KMS-11 (cell line): ENCODE measurements at regions not wholly inside any gene's neighbourhood (a gene's known extent, or its start where the extent isn't known, plus 50 kb on each side); places are given as distances from the start of the nearest gene placed in this dataset.

Experiments used
- H2AFZ ChIP-seq: fragments of 200-600 bp; sonication (generic); 2 replicates; pipeline ENCODE4 v1.6.1; 2016; ENCODE audit warnings: antibody characterized with exemption, mixed run types, low read depth
- H3K27ac ChIP-seq: fragments of 200-600 bp; sonication (generic); 2 replicates; pipeline ENCODE4 v1.6.1; 2016; ENCODE audit warnings: mild to moderate bottlenecking, mixed run types
- H3K27me3 ChIP-seq: fragments of 200-600 bp; sonication (generic); 2 replicates; pipeline ENCODE4 v1.6.1; 2017; ENCODE audit warnings: mild to moderate bottlenecking, low read depth, mixed run types, moderate library complexity; ENCODE audit not compliant: insufficient read depth
- H3K36me3 ChIP-seq: fragments of 200-600 bp; sonication (generic); 2 replicates; pipeline ENCODE4 v1.6.1; 2017; ENCODE audit warnings: mild to moderate bottlenecking, mixed run types; ENCODE audit not compliant: insufficient read depth
- H3K4me1 ChIP-seq: fragments of 200-600 bp; sonication (generic); 2 replicates; pipeline ENCODE4 v1.6.1; 2016; ENCODE audit warnings: mild to moderate bottlenecking, low read depth, mixed run types; ENCODE audit not compliant: poor library complexity, severe bottlenecking
- H3K4me2 ChIP-seq: fragments of 200-600 bp; sonication (generic); 2 replicates; pipeline ENCODE4 v1.7.0; 2016; ENCODE audit warnings: mild to moderate bottlenecking, mixed run types
- H3K4me3 ChIP-seq: fragments of 200-600 bp; sonication (generic); IDR thresholded peaks from 2 replicates; pipeline ENCODE4 v1.6.1; 2017; ENCODE audit warnings: low read depth, low read length, mixed read lengths; ENCODE audit not compliant: insufficient read depth
- H3K79me2 ChIP-seq: fragments of 200-600 bp; sonication (generic); 2 replicates; pipeline ENCODE4 v1.6.1; 2016; ENCODE audit warnings: low read depth, mixed run types; ENCODE audit not compliant: insufficient read depth
- H3K9ac ChIP-seq: fragments of 200-600 bp; sonication (generic); 2 replicates; pipeline ENCODE4 v1.6.1; 2016; ENCODE audit warnings: mild to moderate bottlenecking, mixed run types
- H4K20me1 ChIP-seq: fragments of 200-600 bp; sonication (generic); 2 replicates; pipeline ENCODE4 v1.6.1; 2016; ENCODE audit warnings: mild to moderate bottlenecking, mixed run types; ENCODE audit not compliant: insufficient read depth
- TF ChIP-seq, protein P1 (sequence below): fragments of 200-600 bp; sonication (generic); conservative IDR thresholded peaks from 2 replicates; pipeline ENCODE4 v1.6.1; 2017; ENCODE audit warnings: low read depth, mild to moderate bottlenecking, antibody characterized with exemption, low read length, moderate library complexity, mixed read lengths

DNA sequence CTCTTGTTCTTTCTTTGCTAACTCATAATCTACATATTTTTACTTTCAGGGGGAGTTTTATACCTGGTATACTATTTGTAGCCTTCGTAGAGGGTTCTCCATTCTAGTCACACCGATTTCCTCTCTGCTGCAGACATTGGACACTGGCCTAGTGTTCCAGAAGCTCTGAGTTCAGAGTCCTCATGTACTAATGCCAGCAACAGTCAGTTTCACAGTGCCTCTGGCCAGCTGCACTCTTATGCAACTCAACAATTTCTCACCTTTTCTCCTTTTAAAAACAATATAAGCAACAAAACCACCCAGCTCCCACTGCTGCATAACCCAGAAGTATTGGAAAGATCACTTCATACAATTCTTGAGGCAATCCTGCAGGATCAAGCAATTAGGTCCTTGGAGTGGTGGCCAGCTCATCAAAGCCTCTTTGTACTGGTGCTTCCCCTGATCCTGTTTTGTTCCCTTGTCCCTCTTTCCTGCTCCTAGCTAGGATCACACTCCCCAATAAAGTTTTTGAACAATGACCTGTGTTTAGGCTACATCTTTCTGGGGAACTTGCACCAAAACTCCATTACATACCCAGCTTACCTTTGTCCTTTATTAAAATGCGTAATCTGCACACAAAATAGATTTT is 98.1 kb upstream of the TUT7 start:
- TF ChIP-seq, protein P1, sequence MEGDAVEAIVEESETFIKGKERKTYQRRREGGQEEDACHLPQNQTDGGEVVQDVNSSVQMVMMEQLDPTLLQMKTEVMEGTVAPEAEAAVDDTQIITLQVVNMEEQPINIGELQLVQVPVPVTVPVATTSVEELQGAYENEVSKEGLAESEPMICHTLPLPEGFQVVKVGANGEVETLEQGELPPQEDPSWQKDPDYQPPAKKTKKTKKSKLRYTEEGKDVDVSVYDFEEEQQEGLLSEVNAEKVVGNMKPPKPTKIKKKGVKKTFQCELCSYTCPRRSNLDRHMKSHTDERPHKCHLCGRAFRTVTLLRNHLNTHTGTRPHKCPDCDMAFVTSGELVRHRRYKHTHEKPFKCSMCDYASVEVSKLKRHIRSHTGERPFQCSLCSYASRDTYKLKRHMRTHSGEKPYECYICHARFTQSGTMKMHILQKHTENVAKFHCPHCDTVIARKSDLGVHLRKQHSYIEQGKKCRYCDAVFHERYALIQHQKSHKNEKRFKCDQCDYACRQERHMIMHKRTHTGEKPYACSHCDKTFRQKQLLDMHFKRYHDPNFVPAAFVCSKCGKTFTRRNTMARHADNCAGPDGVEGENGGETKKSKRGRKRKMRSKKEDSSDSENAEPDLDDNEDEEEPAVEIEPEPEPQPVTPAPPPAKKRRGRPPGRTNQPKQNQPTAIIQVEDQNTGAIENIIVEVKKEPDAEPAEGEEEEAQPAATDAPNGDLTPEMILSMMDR: no peak
- no peak overlapping the region for H3K4me2 ChIP-seq
- H3K4me1 ChIP-seq: no peaks in the 10 kb centered on the region
- no peak overlapping the region for H3K4me3 ChIP-seq
- H3K9ac ChIP-seq: no peak overlapping the region
- H2AFZ ChIP-seq: no peak overlapping the region
- no peak overlapping the region for H3K27ac ChIP-seq
- H3K36me3 ChIP-seq: no peaks in the 10 kb centered on the region
- H3K79me2 ChIP-seq: no peaks in the 10 kb centered on the region
- no peaks in the 10 kb centered on the region for H3K27me3 ChIP-seq
- no peaks in the 10 kb centered on the region for H4K20me1 ChIP-seq

DNA sequence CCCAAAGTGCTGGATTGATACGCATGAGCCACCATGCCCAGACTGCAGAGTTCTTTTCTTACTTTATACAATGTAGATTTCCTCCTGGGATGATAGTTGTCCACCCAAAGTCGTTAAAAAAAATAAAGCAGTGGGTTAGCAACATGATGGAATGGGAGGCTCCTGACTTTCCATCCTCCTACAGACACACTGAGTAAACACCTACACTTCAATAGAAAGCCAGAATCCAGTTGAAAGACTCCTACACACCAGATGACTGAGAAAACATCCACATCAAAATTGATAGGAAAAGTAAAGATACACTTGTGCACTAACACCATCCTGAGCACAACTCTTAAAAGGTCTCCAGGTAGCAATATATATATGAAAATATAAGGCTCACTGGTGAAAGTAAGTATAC is 95.0 kb upstream of the TUT7 start:
- Histone ChIP-seq H3K36me3 (no peaks in the 10 kb centered on the region), H4K20me1 (no peaks in the 10 kb centered on the region), H3K4me1 (no peaks in the 10 kb centered on the region), H3K4me3 (no peak overlapping the region), H3K79me2 (no peaks in the 10 kb centered on the region), H3K4me2 (no peak overlapping the region), H3K27ac (no peak overlapping the region), H2AFZ (no peak overlapping the region), H3K9ac (no peak overlapping the region), H3K27me3 (no peaks in the 10 kb centered on the region)
- TF ChIP-seq, protein P1: no peak

DNA sequence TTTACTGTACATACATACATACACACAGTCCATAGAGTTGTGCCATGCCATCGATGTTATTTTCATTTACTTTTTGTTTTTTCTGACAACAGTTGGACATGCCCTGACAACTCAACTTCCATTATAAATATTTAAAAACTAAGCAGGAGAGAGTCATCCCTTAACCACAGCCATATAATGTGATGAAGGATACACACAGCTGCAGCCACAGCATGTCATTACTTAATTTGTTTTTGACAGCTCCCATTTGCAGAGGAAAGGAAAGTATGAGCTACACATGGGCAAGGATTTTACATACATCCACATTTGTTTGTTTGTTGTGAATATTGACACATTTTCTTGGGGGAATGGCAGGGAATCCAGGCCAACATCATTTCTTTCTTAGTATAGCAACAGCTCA is 91.5 kb upstream of the TUT7 start:
- Histone ChIP-seq H3K27me3 (no peaks in the 10 kb centered on the region), H3K4me3 (no peak overlapping the region), H3K4me2 (no peak overlapping the region), H4K20me1 (no peaks in the 10 kb centered on the region), H3K36me3 (no peaks in the 10 kb centered on the region), H3K4me1 (no peaks in the 10 kb centered on the region), H3K27ac (no peak overlapping the region), H3K9ac (no peak overlapping the region), H2AFZ (no peak overlapping the region), H3K79me2 (no peaks in the 10 kb centered on the region)
- TF ChIP-seq, protein P1: no peak

GRCh38 chr9:86443992-86444391 is 89.8 kb upstream of the TUT7 start:
- H2AFZ ChIP-seq: no peak overlapping the region
- no peak overlapping the region for H3K27ac ChIP-seq
- no peak overlapping the region for H3K9ac ChIP-seq
- H4K20me1 ChIP-seq: no peaks in the 10 kb centered on the region
- H3K4me2 ChIP-seq: no peak overlapping the region
- H3K27me3 ChIP-seq: no peaks in the 10 kb centered on the region
- TF ChIP-seq, protein P1: no peak
- H3K36me3 ChIP-seq: no peaks in the 10 kb centered on the region
- no peaks in the 10 kb centered on the region for H3K4me1 ChIP-seq
- no peak overlapping the region for H3K4me3 ChIP-seq
- H3K79me2 ChIP-seq: no peaks in the 10 kb centered on the region
